Keratinocyte (primary cell): ENCODE measurements at regions not wholly inside any gene's neighbourhood (a gene's known extent, or its start where the extent isn't known, plus 50 kb on each side); places are given as distances from the start of the nearest gene placed in this dataset.

Experiments
- DNase-seq: peaks from one replicate; pipeline ENCODE4 v3.0.0-alpha.2; 2011; ENCODE audit warnings: low read depth, missing footprints, low spot score
- FAIRE-seq: peaks from 2 replicates; lab custom pipeline; 2011; peaks lifted over from hg19 to GRCh38; lab: Jason Lieb, UNC
- H2AFZ ChIP-seq: 2 replicates; pipeline ENCODE4 v1.6.0; 2012; ENCODE audit warnings: low read length, control low read depth, inconsistent platforms; ENCODE audit not compliant: control insufficient read depth
- H3K27ac ChIP-seq: 2 replicates; pipeline ENCODE4 v1.5.1; 2011; ENCODE audit warnings: low read length; ENCODE audit not compliant: control insufficient read depth, insufficient read depth
- H3K27me3 ChIP-seq: 3 replicates; pipeline ENCODE4 v1.6.0; 2011; ENCODE audit warnings: low read length; ENCODE audit not compliant: control insufficient read depth, insufficient read depth; ENCODE audit errors: extremely low read depth
- H3K36me3 ChIP-seq, 2 experiments: 2 replicates in 1 of 2; 3 replicates in 1 of 2; pipeline ENCODE4 v1.5.1; 2011; ENCODE audit warnings: low read length in 2 of 2, mild to moderate bottlenecking in 1 of 2; ENCODE audit not compliant: control insufficient read depth in 2 of 2, insufficient read depth in 2 of 2; ENCODE audit errors: extremely low read depth in 1 of 2
- H3K4me1 ChIP-seq: 3 replicates; pipeline ENCODE4 v1.5.1; 2011; ENCODE audit warnings: low read length; ENCODE audit not compliant: control insufficient read depth, insufficient read depth; ENCODE audit errors: extremely low read depth
- H3K4me2 ChIP-seq: 3 replicates; pipeline ENCODE4 v1.6.0; 2011; ENCODE audit warnings: low read depth, low read length; ENCODE audit not compliant: control insufficient read depth, insufficient read depth; ENCODE audit errors: extremely low read depth
- H3K4me3 ChIP-seq, 3 experiments: fragments of 200-600 bp in 1 of 3; sonication (generic) in 1 of 3; 2 replicates in 2 of 3; 3 replicates in 1 of 3; pipeline ENCODE4 v1.5.1; 2011 to 2016; ENCODE audit warnings: low read length in 3 of 3, mild to moderate bottlenecking in 3 of 3, control low read depth in 2 of 3, inconsistent platforms in 1 of 3, low read depth in 1 of 3, mixed read lengths in 1 of 3, mixed run types in 1 of 3, moderate library complexity in 1 of 3; ENCODE audit not compliant: control insufficient read depth in 2 of 3, insufficient read depth in 2 of 3; ENCODE audit errors: extremely low read depth in 1 of 3
- H3K79me2 ChIP-seq: 2 replicates; pipeline ENCODE4 v1.6.0; 2012; ENCODE audit warnings: low read length; ENCODE audit not compliant: control insufficient read depth, insufficient read depth
- H3K9ac ChIP-seq: 3 replicates; pipeline ENCODE4 v1.6.0; 2011; ENCODE audit warnings: low read length; ENCODE audit not compliant: control insufficient read depth, insufficient read depth; ENCODE audit errors: extremely low read depth
- H3K9me1 ChIP-seq: 3 replicates; pipeline ENCODE4 v1.6.0; 2011; ENCODE audit warnings: low read length; ENCODE audit not compliant: control insufficient read depth, insufficient read depth; ENCODE audit errors: extremely low read depth
- H3K9me3 ChIP-seq: 2 replicates; pipeline ENCODE4 v1.5.1; 2012; ENCODE audit warnings: low read depth, low read length; ENCODE audit not compliant: control insufficient read depth
- H4K20me1 ChIP-seq: 3 replicates; pipeline ENCODE4 v1.6.0; 2011; ENCODE audit warnings: low read length; ENCODE audit not compliant: control insufficient read depth, insufficient read depth; ENCODE audit errors: extremely low read depth
- CTCF ChIP-seq, 3 experiments: IDR thresholded peaks in 1 of 3; conservative IDR thresholded peaks in 1 of 3; optimal IDR thresholded peaks in 1 of 3; 2 replicates in 2 of 3; 3 replicates in 1 of 3; pipeline versions ENCODE3 to v1.5.1; 2011; ENCODE audit warnings: low read length in 3 of 3, mild to moderate bottlenecking in 3 of 3, moderate library complexity in 2 of 3, control low read depth in 1 of 3, inconsistent platforms in 1 of 3; ENCODE audit not compliant: insufficient read depth in 2 of 3; ENCODE audit errors: extremely low read depth in 1 of 3
- EZH2 ChIP-seq: IDR thresholded peaks from one replicate; pipeline ENCODE4 v1.6.1; 2012; ENCODE audit warnings: inconsistent platforms, mild to moderate bottlenecking, low read length, moderate library complexity
- dilution Hi-C: fragments of 300-500 bp; cut with MboI; formaldehyde crosslinking; loops from one replicate; pipeline ENCODE4 v1.7.0; 2020; ENCODE audit warnings: low sequenced_read_pairs; ENCODE audit not compliant: extremely low pct_ligation_motif_present

- Histone ChIP-seq H3K9me3 (no peaks in the 10 kb centered on the region), H3K27ac (no peak overlapping the region), H3K27me3 (no peaks in the 10 kb centered on the region), H3K9ac (no peak overlapping the region), H2AFZ (no peak overlapping the region), H3K79me2 (no peaks in the 10 kb centered on the region), H3K4me2 (no peak overlapping the region), H3K36me3 (no peaks in the 10 kb centered on the region), H3K9me1 (no peaks in the 10 kb centered on the region), H3K4me1 (no peaks in the 10 kb centered on the region), H3K4me3 (no peak overlapping the region), H4K20me1 (no peaks in the 10 kb centered on the region)
- no peak for TF ChIP-seq EZH2
- TF ChIP-seq CTCF (optimal IDR thresholded peaks at IDR 0.05 in 1 of 3, IDR thresholded peaks at IDR 0.05 in 1 of 3, conservative IDR thresholded peaks at IDR 0.05 in 1 of 3; ENCODE audit: extremely low read depth in 1 of 3, insufficient read depth in 2 of 3, low read length in 3 of 3): no peak
- DNase-seq (no peak), FAIRE-seq (no peak)
- dilution Hi-C loops: no loop called here
These were observed 417.0 kb downstream of the HS3ST3B1 start for GRCh38 chr17:14717859-14718258.

GRCh38 chr17:14715561-14715960 lies 414.7 kb downstream of the HS3ST3B1 start:
- no peaks in the 10 kb centered on the region for H3K9me3 ChIP-seq
- H4K20me1 ChIP-seq: no peaks in the 10 kb centered on the region
- H3K4me3 ChIP-seq: no peak overlapping the region
- H3K79me2 ChIP-seq: no peaks in the 10 kb centered on the region
- H3K27ac ChIP-seq: no peak overlapping the region
- no peak for FAIRE-seq
- H3K4me2 ChIP-seq: no peak overlapping the region
- no peaks in the 10 kb centered on the region for H3K36me3 ChIP-seq
- H3K27me3 ChIP-seq: no peaks in the 10 kb centered on the region
- dilution Hi-C loops: no loop called here
- H3K9ac ChIP-seq: no peak overlapping the region
- no peak for DNase-seq
- H2AFZ ChIP-seq: no peak overlapping the region
- H3K9me1 ChIP-seq: no peaks in the 10 kb centered on the region
- H3K4me1 ChIP-seq: no peaks in the 10 kb centered on the region
- TF ChIP-seq EZH2 (no peak), CTCF (optimal IDR thresholded peaks at IDR 0.05 in 1 of 3, IDR thresholded peaks at IDR 0.05 in 1 of 3, conservative IDR thresholded peaks at IDR 0.05 in 1 of 3; ENCODE audit: extremely low read depth in 1 of 3, insufficient read depth in 2 of 3, low read length in 3 of 3) (no peak)
